ENCODE measurements at regions not wholly inside any gene's neighbourhood (a gene's known extent, or its start where the extent isn't known, plus 50 kb on each side); places are given as distances from the start of the nearest gene placed in this dataset.
A peak's percentile ranks its signal among the peaks of the same experiment; 100 is the strongest.

- H3K9me3 ChIP-seq (ENCODE audit: control insufficient read depth, insufficient read depth, low read depth, low read length) = no peaks in the 10 kb centered on the region
- DNase-seq (ENCODE audit: low read depth in 2 of 2) = no peak
- H3K4me3 ChIP-seq (replicated peaks in 1 of 4; ENCODE audit: control extremely low read depth in 1 of 4, insufficient read depth in 1 of 4, low read depth in 3 of 4, low read length in 4 of 4) = no peak overlapping the region
- H4K20me1 ChIP-seq (ENCODE audit: control insufficient read depth, extremely low read depth, insufficient read depth, low read length) = no peaks in the 10 kb centered on the region
- no peak overlapping the region for H3K27ac ChIP-seq (ENCODE audit: insufficient read depth, low read length)
- no peaks in the 10 kb centered on the region for H3K79me2 ChIP-seq (ENCODE audit: control insufficient read depth, insufficient read depth, low read length)
- H3K36me3 ChIP-seq (ENCODE audit: control insufficient read depth, insufficient read depth, low read length) = no peaks in the 10 kb centered on the region
- H3K4me1 ChIP-seq (ENCODE audit: control insufficient read depth, extremely low read depth, insufficient read depth, low read length) = no peaks in the 10 kb centered on the region
- H3K4me2 ChIP-seq (ENCODE audit: extremely low read depth, insufficient read depth, low read length) = no peak overlapping the region
- no peaks in the 10 kb centered on the region for H3K27me3 ChIP-seq (ENCODE audit: control insufficient read depth, insufficient read depth, low read length)
- TF ChIP-seq CTCF (conservative IDR thresholded peaks at IDR 0.05 in 1 of 2, IDR thresholded peaks at IDR 0.05 in 1 of 2; ENCODE audit: low read depth in 1 of 2, low read length in 2 of 2) = no peak
- TF ChIP-seq EZH2 (IDR thresholded peaks at IDR 0.05; ENCODE audit: low read length, missing control alignments) = no peak
- no peak overlapping the region for H3K9ac ChIP-seq (ENCODE audit: insufficient read depth, low read length)
- no peak overlapping the region for H2AFZ ChIP-seq (ENCODE audit: low read length)
Observed at GRCh38 chr6:94074764-94075163, 655.4 kb upstream of the EPHA7 start.

DNA sequence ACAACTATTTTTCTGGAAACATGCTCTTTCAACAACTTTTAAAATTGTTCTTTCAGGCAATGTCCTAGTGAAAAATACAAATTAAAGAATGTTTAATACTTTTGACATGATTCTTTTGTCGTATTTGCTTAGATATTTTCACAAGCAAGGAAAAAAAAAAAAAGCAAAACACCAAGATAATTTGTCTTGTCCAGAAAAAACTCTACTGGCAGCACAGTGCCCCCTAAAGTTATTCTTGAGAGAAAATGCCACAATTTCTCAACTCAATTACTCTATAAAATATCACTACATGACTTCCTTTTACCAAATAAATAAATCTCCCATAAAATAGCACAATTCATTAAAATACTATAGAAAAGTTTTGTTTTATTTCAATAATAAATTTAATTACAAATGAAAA is 652.5 kb upstream of the EPHA7 start:
- H4K20me1 ChIP-seq (ENCODE audit: control insufficient read depth, extremely low read depth, insufficient read depth, low read length) = no peaks in the 10 kb centered on the region
- no peak overlapping the region for H3K9ac ChIP-seq (ENCODE audit: insufficient read depth, low read length)
- H3K36me3 ChIP-seq (ENCODE audit: control insufficient read depth, insufficient read depth, low read length) = no peaks in the 10 kb centered on the region
- no peak overlapping the region for H3K4me2 ChIP-seq (ENCODE audit: extremely low read depth, insufficient read depth, low read length)
- H3K27ac ChIP-seq (ENCODE audit: insufficient read depth, low read length) = no peak overlapping the region
- TF ChIP-seq EZH2 (IDR thresholded peaks at IDR 0.05; ENCODE audit: low read length, missing control alignments) (no peak), CTCF (conservative IDR thresholded peaks at IDR 0.05 in 1 of 2, IDR thresholded peaks at IDR 0.05 in 1 of 2; ENCODE audit: low read depth in 1 of 2, low read length in 2 of 2) (peak in 1 of 2 donors; percentile 28)
- H3K27me3 ChIP-seq (ENCODE audit: control insufficient read depth, insufficient read depth, low read length) = no peaks in the 10 kb centered on the region
- no peak overlapping the region for H3K4me3 ChIP-seq (replicated peaks in 1 of 4; ENCODE audit: control extremely low read depth in 1 of 4, insufficient read depth in 1 of 4, low read depth in 3 of 4, low read length in 4 of 4)
- H3K79me2 ChIP-seq (ENCODE audit: control insufficient read depth, insufficient read depth, low read length) = no peaks in the 10 kb centered on the region
- DNase-seq (ENCODE audit: low read depth in 2 of 2) = peak in 1 of 2 donors; percentile 19
- no peak overlapping the region for H2AFZ ChIP-seq (ENCODE audit: low read length)
- no peaks in the 10 kb centered on the region for H3K9me3 ChIP-seq (ENCODE audit: control insufficient read depth, insufficient read depth, low read depth, low read length)
- no peaks in the 10 kb centered on the region for H3K4me1 ChIP-seq (ENCODE audit: control insufficient read depth, extremely low read depth, insufficient read depth, low read length)

DNA sequence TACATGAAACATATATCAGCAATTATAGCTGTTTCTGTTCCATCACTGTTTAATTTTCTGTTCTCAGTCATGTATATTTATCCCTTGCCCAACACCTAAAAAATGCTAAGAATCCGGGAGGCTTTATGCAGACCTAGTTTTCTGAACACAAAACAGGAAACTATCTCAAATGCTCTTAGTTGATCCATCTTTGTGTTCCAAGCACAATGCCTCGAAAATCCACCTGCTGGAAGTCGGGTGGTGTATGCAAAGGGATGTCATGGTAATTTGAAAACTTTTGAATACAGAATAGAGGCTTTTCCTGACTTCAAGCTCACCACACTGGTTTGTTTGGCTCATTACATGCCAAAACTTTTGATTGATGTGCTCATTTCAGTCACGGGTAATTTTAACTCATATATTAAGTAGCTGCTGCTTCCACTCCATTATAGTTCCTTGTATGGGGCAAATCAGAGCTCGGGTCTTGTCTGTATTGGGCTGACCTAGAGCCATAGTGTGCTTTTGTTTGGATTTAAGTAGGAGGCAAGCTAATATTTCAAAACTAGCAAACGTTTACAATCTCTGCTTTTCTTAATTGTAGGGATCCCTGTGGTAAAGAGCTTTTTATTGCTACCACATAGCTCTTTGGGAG is 646.5 kb upstream of the EPHA7 start:
- DNase-seq (ENCODE audit: low read depth in 2 of 2) = no peak
- Histone ChIP-seq H3K9ac (ENCODE audit: insufficient read depth, low read length) (no peak overlapping the region), H2AFZ (ENCODE audit: low read length) (no peak overlapping the region), H3K4me2 (ENCODE audit: extremely low read depth, insufficient read depth, low read length) (no peak overlapping the region), H3K79me2 (ENCODE audit: control insufficient read depth, insufficient read depth, low read length) (no peaks in the 10 kb centered on the region), H3K27ac (ENCODE audit: insufficient read depth, low read length) (no peak overlapping the region), H3K4me1 (ENCODE audit: control insufficient read depth, extremely low read depth, insufficient read depth, low read length) (no peaks in the 10 kb centered on the region), H3K4me3 (replicated peaks in 1 of 4; ENCODE audit: control extremely low read depth in 1 of 4, insufficient read depth in 1 of 4, low read depth in 3 of 4, low read length in 4 of 4) (no peak overlapping the region), H4K20me1 (ENCODE audit: control insufficient read depth, extremely low read depth, insufficient read depth, low read length) (no peaks in the 10 kb centered on the region), H3K27me3 (ENCODE audit: control insufficient read depth, insufficient read depth, low read length) (no peaks in the 10 kb centered on the region), H3K36me3 (ENCODE audit: control insufficient read depth, insufficient read depth, low read length) (no peaks in the 10 kb centered on the region), H3K9me3 (ENCODE audit: control insufficient read depth, insufficient read depth, low read depth, low read length) (no peaks in the 10 kb centered on the region)
- TF ChIP-seq CTCF (conservative IDR thresholded peaks at IDR 0.05 in 1 of 2, IDR thresholded peaks at IDR 0.05 in 1 of 2; ENCODE audit: low read depth in 1 of 2, low read length in 2 of 2) = no peak
- TF ChIP-seq EZH2 (IDR thresholded peaks at IDR 0.05; ENCODE audit: low read length, missing control alignments) = no peak
